ENCODE measurements at regions not wholly inside any gene's neighbourhood (a gene's known extent, or its start where the extent isn't known, plus 50 kb on each side); places are given as distances from the start of the nearest gene placed in this dataset.

- no peak overlapping the region for H3K4me3 Mint-ChIP-seq
- no peak for DNase-seq
- Histone ChIP-seq H3K4me3 (ENCODE audit: low read length in 2 of 2) (no peak overlapping the region), H3K36me3 (ENCODE audit: insufficient read depth, low read length) (no peaks in the 10 kb centered on the region), H3K27me3 (ENCODE audit: insufficient read depth, low read length) (no peaks in the 10 kb centered on the region), H3K9me3 (ENCODE audit: control insufficient read depth in 1 of 2, low read length in 2 of 2) (no peaks in the 10 kb centered on the region), H3K27ac (ENCODE audit: low read depth, low read length) (no peak overlapping the region), H3K4me1 (ENCODE audit: insufficient read depth, low read length) (no peaks in the 10 kb centered on the region)
- H3K9me3 Mint-ChIP-seq, result no peaks in the 10 kb centered on the region
- peaks cover 6 to 17% (median 9%) of the 10 kb centered on the region in 4 donors for H3K4me1 Mint-ChIP-seq
- no peak overlapping the region for H3K27ac Mint-ChIP-seq
- CTCF ChIA-PET (ENCODE audit: partially characterized antibody), result no interaction called here
- H3K36me3 Mint-ChIP-seq, result peaks cover 11 to 12% of the 10 kb centered on the region in 2 donors
- POLR2A ChIA-PET (ENCODE audit: partially characterized antibody), result interaction anchor here (1.9 kb wide), 1 partner anchor 10 kb away, joined by 7 read pairs; no protein-coding TSS in a partner anchor
- intact Hi-C loops (cut with micrococcal nuclease), result no loop called here
- peaks cover 0 to 1% of the 10 kb centered on the region in 2 donors for H3K27me3 Mint-ChIP-seq
Measured at GRCh38 chr9:129506041-129506440, 114.9 kb downstream of the C9orf50 start.

- peaks cover 0 to 1% of the 10 kb centered on the region in 2 donors for H3K27me3 Mint-ChIP-seq
- no peaks in the 10 kb centered on the region for H3K36me3 ChIP-seq (ENCODE audit: insufficient read depth, low read length)
- intact Hi-C loops (cut with micrococcal nuclease), result no loop called here
- H3K36me3 Mint-ChIP-seq, result peaks cover 11 to 12% of the 10 kb centered on the region in 2 donors
- no peaks in the 10 kb centered on the region for H3K9me3 ChIP-seq (ENCODE audit: control insufficient read depth in 1 of 2, low read length in 2 of 2)
- ChIA-PET POLR2A (ENCODE audit: partially characterized antibody) (interaction anchor here (0.8 to 1.9 kb wide), 2 partner anchors 9 to 12 kb away, joined by 5 to 7 read pairs; no protein-coding TSS in a partner anchor), CTCF (ENCODE audit: partially characterized antibody) (no interaction called here)
- H3K9me3 Mint-ChIP-seq, result no peaks in the 10 kb centered on the region
- peaks cover 6 to 17% (median 9%) of the 10 kb centered on the region in 4 donors for H3K4me1 Mint-ChIP-seq
- H3K27ac Mint-ChIP-seq, result no peak overlapping the region
- DNase-seq, result no peak
- no peaks in the 10 kb centered on the region for H3K27me3 ChIP-seq (ENCODE audit: insufficient read depth, low read length)
- H3K4me1 ChIP-seq (ENCODE audit: insufficient read depth, low read length), result no peaks in the 10 kb centered on the region
- no peak overlapping the region for H3K4me3 Mint-ChIP-seq
- no peak overlapping the region for H3K27ac ChIP-seq (ENCODE audit: low read depth, low read length)
- H3K4me3 ChIP-seq (ENCODE audit: low read length in 2 of 2), result no peak overlapping the region
Measured at GRCh38 chr9:129505270-129505902, 115.5 kb downstream of the C9orf50 start.

GRCh38 chr9:129504404-129504803, 116.5 kb downstream of the C9orf50 start:
- no peak for DNase-seq
- ChIA-PET CTCF (ENCODE audit: partially characterized antibody) (no interaction called here), POLR2A (ENCODE audit: partially characterized antibody) (interaction anchor here (0.7 to 0.8 kb wide), 2 partner anchors 11 to 352 kb away, joined by 3 to 5 read pairs; no protein-coding TSS in a partner anchor)
- Mint-ChIP-seq H3K36me3 (peaks cover 11 to 12% of the 10 kb centered on the region in 2 donors), H3K27me3 (peaks cover 0 to 1% of the 10 kb centered on the region in 2 donors), H3K4me3 (no peak overlapping the region), H3K27ac (peak overlapping the region in 3 of 7 donors; percentile 8 to 60 (median 59)), H3K4me1 (peaks cover 6 to 17% (median 9%) of the 10 kb centered on the region in 4 donors), H3K9me3 (no peaks in the 10 kb centered on the region)
- intact Hi-C loops (cut with micrococcal nuclease), result no loop called here
- no peaks in the 10 kb centered on the region for H3K9me3 ChIP-seq (ENCODE audit: control insufficient read depth in 1 of 2, low read length in 2 of 2)
- H3K36me3 ChIP-seq (ENCODE audit: insufficient read depth, low read length), result no peaks in the 10 kb centered on the region
- H3K4me3 ChIP-seq (ENCODE audit: low read length in 2 of 2), result no peak overlapping the region
- no peaks in the 10 kb centered on the region for H3K27me3 ChIP-seq (ENCODE audit: insufficient read depth, low read length)
- no peak overlapping the region for H3K27ac ChIP-seq (ENCODE audit: low read depth, low read length)
- H3K4me1 ChIP-seq (ENCODE audit: insufficient read depth, low read length), result no peaks in the 10 kb centered on the region

GRCh38 chr9:129501771-129502319, 119.1 kb downstream of the C9orf50 start:
- CTCF ChIA-PET (ENCODE audit: partially characterized antibody), result interaction anchor here (0.5 kb wide), 1 partner anchor 60 kb away, joined by 3 read pairs; no protein-coding TSS in a partner anchor
- DNase-seq, result no peak
- Mint-ChIP-seq H3K9me3 (no peaks in the 10 kb centered on the region), H3K4me1 (peaks cover 10 to 25% (median 11%) of the 10 kb centered on the region in 4 donors), H3K4me3 (peak overlapping the region in 1 of 8 donors; percentile 37), H3K36me3 (peaks cover 11 to 12% of the 10 kb centered on the region in 2 donors), H3K27me3 (no peaks in the 10 kb centered on the region), H3K27ac (peak overlapping the region in 6 of 7 donors; percentile 6 to 83 (median 64))
- intact Hi-C loops (cut with micrococcal nuclease), result no loop called here
- POLR2A ChIA-PET (ENCODE audit: partially characterized antibody), result interaction anchor here (1.0 kb wide), 2 partner anchors 44 to 124 kb away, joined by 3 read pairs; partner anchors contain the start of gene NTMT1
- no peaks in the 10 kb centered on the region for H3K27me3 ChIP-seq (ENCODE audit: insufficient read depth, low read length)
- no peak overlapping the region for H3K27ac ChIP-seq (ENCODE audit: low read depth, low read length)
- H3K4me1 ChIP-seq (ENCODE audit: insufficient read depth, low read length), result peaks cover 2% of the 10 kb centered on the region
- H3K4me3 ChIP-seq (ENCODE audit: low read length in 2 of 2), result no peak overlapping the region
- no peaks in the 10 kb centered on the region for H3K9me3 ChIP-seq (ENCODE audit: control insufficient read depth in 1 of 2, low read length in 2 of 2)
- no peaks in the 10 kb centered on the region for H3K36me3 ChIP-seq (ENCODE audit: insufficient read depth, low read length)

- H3K4me1 ChIP-seq (ENCODE audit: insufficient read depth, low read length), result peaks cover 9% of the 10 kb centered on the region
- peak overlapping the region in 3 of 7 donors; percentile 39 to 71 (median 70) for H3K27ac Mint-ChIP-seq
- no peak overlapping the region for H3K4me3 ChIP-seq (ENCODE audit: low read length in 2 of 2)
- no peak overlapping the region for H3K4me3 Mint-ChIP-seq
- no peak overlapping the region for H3K27ac ChIP-seq (ENCODE audit: low read depth, low read length)
- H3K27me3 ChIP-seq (ENCODE audit: insufficient read depth, low read length), result no peaks in the 10 kb centered on the region
- H3K9me3 Mint-ChIP-seq, result no peaks in the 10 kb centered on the region
- intact Hi-C loops (cut with micrococcal nuclease), result no loop called here
- H3K27me3 Mint-ChIP-seq, result no peaks in the 10 kb centered on the region
- no peaks in the 10 kb centered on the region for H3K36me3 ChIP-seq (ENCODE audit: insufficient read depth, low read length)
- CTCF ChIA-PET (ENCODE audit: partially characterized antibody), result interaction anchor here (1.6 kb wide), 1 partner anchor 11 kb away, joined by 3 read pairs; no protein-coding TSS in a partner anchor
- no peaks in the 10 kb centered on the region for H3K9me3 ChIP-seq (ENCODE audit: control insufficient read depth in 1 of 2, low read length in 2 of 2)
- POLR2A ChIA-PET (ENCODE audit: partially characterized antibody), result interaction anchor here (0.5 to 1.3 kb wide), 4 partner anchors 41 to 125 kb away, joined by 3 to 4 read pairs (median 3); partner anchors contain the start of gene NTMT1
- H3K36me3 Mint-ChIP-seq, result peaks cover 11 to 12% of the 10 kb centered on the region in 2 donors
- no peak for DNase-seq
- H3K4me1 Mint-ChIP-seq, result peaks cover 11 to 32% (median 15%) of the 10 kb centered on the region in 4 donors
Measured at GRCh38 chr9:129500863-129501770, 119.8 kb downstream of the C9orf50 start.

- no peaks in the 10 kb centered on the region for H3K27me3 Mint-ChIP-seq
- H3K27me3 ChIP-seq (ENCODE audit: insufficient read depth, low read length), result no peaks in the 10 kb centered on the region
- no peaks in the 10 kb centered on the region for H3K36me3 ChIP-seq (ENCODE audit: insufficient read depth, low read length)
- H3K4me1 Mint-ChIP-seq, result peaks cover 15 to 40% (median 20%) of the 10 kb centered on the region in 4 donors
- H3K27ac ChIP-seq (ENCODE audit: low read depth, low read length), result no peak overlapping the region
- H3K4me3 Mint-ChIP-seq, result no peak overlapping the region
- peaks cover 11 to 12% of the 10 kb centered on the region in 2 donors for H3K36me3 Mint-ChIP-seq
- no peaks in the 10 kb centered on the region for H3K9me3 Mint-ChIP-seq
- no peak for DNase-seq
- ChIA-PET CTCF (ENCODE audit: partially characterized antibody) (interaction anchor here (1.2 to 1.6 kb wide), 2 partner anchors 10 to 71 kb away, joined by 3 read pairs; no protein-coding TSS in a partner anchor), POLR2A (ENCODE audit: partially characterized antibody) (interaction anchor here (0.5 to 6.3 kb wide), 6 partner anchors 18 to 125 kb away, joined by 3 to 44 read pairs (median 4); partner anchors contain the start of gene NTMT1)
- no peak overlapping the region for H3K4me3 ChIP-seq (ENCODE audit: low read length in 2 of 2)
- H3K9me3 ChIP-seq (ENCODE audit: control insufficient read depth in 1 of 2, low read length in 2 of 2), result no peaks in the 10 kb centered on the region
- H3K4me1 ChIP-seq (ENCODE audit: insufficient read depth, low read length), result peaks cover 17% of the 10 kb centered on the region
- intact Hi-C loops (cut with micrococcal nuclease), result no loop called here
- H3K27ac Mint-ChIP-seq, result peak overlapping the region in 2 of 7 donors; percentile 39 to 79
Measured at GRCh38 chr9:129500161-129500862, 120.6 kb downstream of the C9orf50 start.

All from CD4-positive, alpha-beta memory T cell (primary cell).